Urinary bladder (tissue), 3 donors: ENCODE measurements at regions not wholly inside any gene's neighbourhood (a gene's known extent, or its start where the extent isn't known, plus 50 kb on each side); places are given as distances from the start of the nearest gene placed in this dataset.

Experiments used
- DNase-seq: peaks from one replicate; pipeline ENCODE4 v3.0.0-alpha.2; 2015; ENCODE audit errors: extremely low spot score
- H3K27ac ChIP-seq: one replicate; pipeline ENCODE4 v1.5.1; 2013; ENCODE audit warnings: low read depth, mild to moderate bottlenecking, moderate library complexity
- H3K36me3 ChIP-seq: one replicate; pipeline ENCODE4 v1.6.1; 2013; ENCODE audit warnings: mild to moderate bottlenecking, moderate library complexity; ENCODE audit not compliant: insufficient read depth
- H3K4me1 ChIP-seq: one replicate; pipeline ENCODE4 v1.6.1; 2013; ENCODE audit warnings: mild to moderate bottlenecking, moderate library complexity; ENCODE audit not compliant: insufficient read depth
- H3K4me3 ChIP-seq: one replicate; pipeline ENCODE4 v1.5.1; 2013; ENCODE audit warnings: low read depth, low read length
- WGBS: extraction: QIAGEN DNeasy Blood & Tissue Kit; methylation state at CpG from one replicate; pipeline ENCODE4 v1.1.7; 2013; 5-methylcytosine and 5-hydroxymethylcytosine counted together
- donor health status: healthy with polysubstance abuse.
- donor health status: healthy.

DNA sequence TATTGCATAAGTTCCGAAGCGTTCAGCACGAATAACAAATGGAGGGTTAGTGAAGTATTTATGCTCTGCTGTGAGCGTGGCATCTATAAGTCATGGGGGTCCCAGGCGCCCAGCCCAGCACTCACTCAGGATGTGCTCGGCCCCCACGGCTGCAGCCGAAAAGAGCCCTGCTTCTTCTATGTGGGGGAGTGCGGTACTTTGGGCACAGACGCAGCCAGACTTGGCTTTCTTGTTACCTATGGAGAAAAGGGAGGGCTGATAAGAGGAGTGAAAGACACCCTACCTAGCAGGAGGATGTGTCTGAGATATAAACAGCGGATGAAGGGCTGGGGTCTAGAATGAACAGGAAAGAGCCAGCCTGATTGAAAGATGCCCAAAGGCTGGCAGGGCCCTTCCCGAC is 51.4 kb downstream of the MRPL36 start:
- H3K4me3 ChIP-seq, result no peak overlapping the region
- DNase-seq, result no peak
- WGBS, result 86% methylated on average over 12 of the region's 12 CpGs
- no peaks in the 10 kb centered on the region for H3K4me1 ChIP-seq
- H3K36me3 ChIP-seq, result no peaks in the 10 kb centered on the region
- H3K27ac ChIP-seq, result no peak overlapping the region

DNA sequence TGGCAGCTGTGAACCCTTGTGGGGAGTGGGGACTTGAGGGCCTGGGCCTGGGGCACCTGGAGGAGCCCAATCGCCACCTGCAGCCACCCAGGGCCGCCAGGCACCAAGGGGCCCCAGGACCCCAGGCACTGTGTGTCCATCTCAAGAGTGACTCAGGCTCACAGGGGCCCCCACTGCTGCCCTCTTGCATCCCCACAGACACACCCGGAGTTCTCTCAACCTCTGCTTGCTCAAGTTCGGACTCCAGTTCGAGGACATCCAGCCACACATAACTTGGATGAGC is 51.9 kb downstream of the MRPL36 start:
- Histone ChIP-seq H3K4me3 (no peak overlapping the region), H3K4me1 (no peaks in the 10 kb centered on the region), H3K27ac (no peak overlapping the region), H3K36me3 (no peaks in the 10 kb centered on the region)
- WGBS, result 87% methylated on average over 5 of the region's 5 CpGs
- DNase-seq, result no peak

DNA sequence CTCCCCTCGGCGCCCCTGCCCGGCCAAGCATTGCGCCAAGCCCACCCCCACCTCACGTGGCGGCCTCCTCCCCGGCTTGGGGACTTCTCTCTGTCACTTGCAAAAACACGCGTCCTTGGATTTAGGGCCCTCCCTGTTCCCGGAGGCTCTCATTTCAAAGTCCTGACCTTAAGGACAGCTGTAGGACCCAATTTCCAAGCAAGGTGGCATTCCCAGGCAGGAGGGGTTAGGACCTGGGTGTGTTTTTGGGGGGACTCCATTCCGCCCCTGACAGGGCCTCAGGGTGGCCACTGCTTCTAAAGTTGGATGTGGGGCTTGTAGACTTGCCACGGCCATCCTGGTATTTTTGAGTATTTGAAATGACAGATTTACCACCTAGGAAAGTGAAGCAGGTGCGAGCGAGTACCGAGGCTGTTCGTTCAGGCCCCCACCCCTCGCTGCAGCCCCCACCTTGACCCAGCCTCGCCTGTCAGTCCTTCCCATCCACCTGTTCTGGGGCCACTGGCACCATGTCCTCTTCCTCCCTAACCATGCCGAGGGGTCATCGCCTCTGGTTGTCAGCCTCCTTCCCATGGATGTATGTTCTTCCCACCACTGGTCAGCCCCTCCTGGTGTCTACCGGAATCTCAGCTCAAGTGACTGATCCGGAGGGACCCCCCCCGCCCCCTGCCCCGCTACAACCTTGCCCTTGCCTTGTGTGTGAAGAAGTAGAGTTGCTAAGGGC is 52.4 kb downstream of the MRPL36 start:
- no peak for DNase-seq
- Histone ChIP-seq H3K27ac (no peak overlapping the region), H3K36me3 (no peaks in the 10 kb centered on the region), H3K4me1 (no peaks in the 10 kb centered on the region), H3K4me3 (no peak overlapping the region)
- 83% methylated on average over 24 of the region's 24 CpGs for WGBS

DNA sequence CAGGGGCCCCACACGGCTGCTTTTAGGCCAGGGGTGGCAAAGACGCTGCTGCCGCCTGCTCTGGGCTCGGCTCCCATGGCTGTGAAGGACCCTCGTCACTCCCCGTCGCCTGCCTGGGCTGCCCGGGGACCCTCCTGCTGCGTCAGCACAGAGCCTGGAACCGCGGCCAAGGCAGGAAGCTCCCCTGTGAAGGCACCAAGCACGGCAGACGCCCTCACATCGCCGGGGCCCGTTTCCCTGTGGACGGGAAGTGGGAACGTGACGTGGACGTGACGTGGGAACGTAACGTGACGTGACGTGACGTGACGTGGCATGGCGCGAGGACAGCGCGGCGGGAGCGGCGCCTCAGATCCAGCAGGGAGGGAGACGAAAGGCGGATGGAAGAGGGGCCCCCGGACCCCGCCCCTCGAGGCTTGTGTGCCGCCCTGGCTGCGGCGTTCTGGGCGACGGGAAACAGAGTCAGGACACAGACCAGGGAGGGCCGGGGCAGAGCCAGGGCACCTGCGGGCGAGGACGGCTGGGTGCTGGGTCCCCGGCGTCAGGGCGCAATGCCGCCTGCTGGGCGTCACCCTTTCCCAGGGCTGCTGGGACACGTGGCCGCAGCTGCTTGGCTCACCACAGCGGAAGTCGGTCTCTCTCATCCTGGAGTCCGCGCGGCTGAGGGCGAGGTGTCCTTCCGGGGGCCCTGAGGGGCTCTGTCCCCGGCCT is 53.1 kb downstream of the MRPL36 start:
- Histone ChIP-seq H3K4me1 (no peaks in the 10 kb centered on the region), H3K4me3 (no peak overlapping the region), H3K36me3 (no peaks in the 10 kb centered on the region), H3K27ac (no peak overlapping the region)
- no peak for DNase-seq
- WGBS, result 90% methylated on average over 63 of the region's 63 CpGs

DNA sequence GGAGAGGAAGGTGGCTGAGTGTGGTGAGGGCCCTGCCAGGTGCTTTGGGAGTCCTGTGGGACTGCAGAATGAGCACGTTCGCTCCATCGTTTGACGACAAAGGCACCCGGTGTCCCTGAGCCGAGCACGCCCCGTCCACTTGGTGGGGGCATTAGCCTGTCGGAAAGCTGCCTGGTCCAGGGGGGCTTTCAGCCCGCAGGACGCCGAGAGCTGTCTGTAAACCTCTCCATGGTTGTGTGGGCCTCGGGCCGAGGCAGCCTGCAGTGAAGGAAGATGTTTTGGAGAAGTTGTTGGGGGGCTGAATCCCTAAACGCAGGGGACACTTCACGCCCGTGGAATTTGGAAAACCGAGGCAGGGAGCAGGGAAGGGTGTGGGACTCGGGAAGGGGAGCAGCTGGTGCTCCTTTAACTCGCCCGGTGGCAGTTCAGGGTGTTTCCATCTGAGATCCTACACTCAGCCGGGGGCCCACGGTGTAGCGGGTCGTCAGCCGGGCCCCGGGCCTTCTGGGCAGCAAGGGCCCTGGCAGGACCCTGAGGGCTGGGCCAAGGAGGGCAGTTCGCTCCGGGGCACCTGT is 53.8 kb downstream of the MRPL36 start:
- no peaks in the 10 kb centered on the region for H3K36me3 ChIP-seq
- 85% methylated on average over 29 of the region's 29 CpGs for WGBS
- no peaks in the 10 kb centered on the region for H3K4me1 ChIP-seq
- no peak overlapping the region for H3K4me3 ChIP-seq
- no peak for DNase-seq
- no peak overlapping the region for H3K27ac ChIP-seq

DNA sequence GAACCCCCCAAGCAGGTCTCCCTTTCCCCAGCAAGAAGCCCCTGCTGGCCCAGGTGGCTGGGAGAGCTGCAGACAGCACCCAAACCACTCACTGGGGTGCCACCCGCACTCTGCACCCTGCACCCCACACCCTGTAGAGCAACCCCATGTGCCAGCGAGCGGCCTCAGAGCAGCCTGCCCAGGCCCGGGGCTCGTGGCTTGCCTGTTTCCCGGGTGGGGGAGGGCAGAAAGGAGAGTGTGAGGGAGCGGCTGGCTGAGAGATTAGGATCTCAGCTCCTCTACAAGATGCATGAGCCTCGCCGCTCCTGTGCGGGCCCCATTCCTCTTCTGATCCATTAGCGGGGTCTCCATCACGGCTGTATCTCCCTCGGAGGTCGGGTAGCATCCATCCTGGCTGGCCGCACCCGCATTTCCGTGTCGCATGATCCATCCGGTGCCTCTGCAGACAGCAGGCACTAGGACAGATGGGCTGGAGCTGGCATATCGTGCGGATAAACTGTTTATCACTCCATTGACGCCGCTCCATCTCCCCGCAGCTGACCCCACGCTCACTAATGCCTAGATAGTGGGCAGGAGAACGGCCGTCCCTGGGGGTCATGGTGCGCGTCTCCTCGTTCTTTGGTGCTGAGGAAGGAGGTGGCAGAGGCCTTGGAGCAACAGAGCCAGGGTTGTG is 54.4 kb downstream of the MRPL36 start:
- Histone ChIP-seq H3K36me3 (no peaks in the 10 kb centered on the region), H3K4me3 (no peak overlapping the region), H3K27ac (no peak overlapping the region), H3K4me1 (no peaks in the 10 kb centered on the region)
- WGBS, result 76% methylated on average over 30 of the region's 30 CpGs
- no peak for DNase-seq

DNA sequence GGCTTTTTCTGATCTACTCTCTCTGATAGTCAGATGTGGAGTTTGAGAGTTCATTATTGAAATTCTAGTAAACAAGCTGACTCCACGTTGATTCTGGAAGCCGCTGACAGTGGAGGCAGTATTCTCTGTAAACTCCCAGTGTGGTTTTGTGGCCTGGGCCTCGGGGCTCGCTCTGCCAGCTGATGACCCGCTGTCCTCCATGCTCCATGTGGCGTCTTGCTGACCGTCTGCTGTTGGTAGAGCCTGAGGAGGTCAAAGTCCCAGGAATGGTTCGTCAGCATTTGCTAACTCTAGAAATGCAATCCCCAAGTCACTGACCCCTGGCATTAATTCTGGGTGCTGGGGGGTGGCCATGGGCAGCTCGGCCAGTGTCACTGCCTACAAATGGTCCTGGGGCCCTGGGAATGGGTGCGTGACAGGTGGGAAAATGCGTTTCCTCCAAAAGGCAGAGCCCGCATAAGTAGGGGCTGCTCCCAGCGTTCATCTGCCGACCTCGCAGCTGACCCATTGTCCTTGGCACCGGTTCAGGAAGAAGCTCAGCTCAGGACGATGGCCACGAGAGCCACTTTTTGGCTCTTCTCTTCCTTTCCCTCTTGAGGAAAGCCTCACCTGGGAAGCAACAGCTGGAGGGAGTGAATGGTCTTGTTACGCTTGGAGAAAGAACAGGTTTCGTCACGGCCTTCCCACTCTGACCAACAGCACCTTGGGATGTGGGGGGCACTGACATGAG is 55.1 kb downstream of the MRPL36 start:
- Histone ChIP-seq H3K4me3 (no peak overlapping the region), H3K36me3 (no peaks in the 10 kb centered on the region), H3K4me1 (no peaks in the 10 kb centered on the region), H3K27ac (no peak overlapping the region)
- WGBS, result 86% methylated on average over 21 of the region's 21 CpGs
- DNase-seq, result no peak

DNA sequence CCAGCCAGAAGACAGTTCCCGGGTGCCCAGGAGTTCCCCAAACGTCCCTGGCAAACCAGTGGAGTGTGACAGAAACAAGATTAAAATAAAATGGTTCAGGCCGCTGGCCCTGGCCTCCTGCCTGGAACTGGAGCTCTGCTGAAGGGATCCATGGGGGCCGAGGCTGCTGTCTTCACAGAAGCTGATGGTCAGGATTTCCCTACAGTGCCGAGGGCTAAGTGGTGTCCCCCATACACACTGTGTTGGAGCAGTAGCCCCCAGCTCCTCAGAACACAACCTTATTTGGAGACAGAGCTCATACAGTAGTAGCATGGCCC is 55.9 kb downstream of the MRPL36 start:
- Histone ChIP-seq H3K4me1 (no peaks in the 10 kb centered on the region), H3K36me3 (no peaks in the 10 kb centered on the region), H3K4me3 (no peak overlapping the region), H3K27ac (no peak overlapping the region)
- DNase-seq, result no peak
- WGBS, result 46% methylated on average over 5 of the region's 5 CpGs

DNA sequence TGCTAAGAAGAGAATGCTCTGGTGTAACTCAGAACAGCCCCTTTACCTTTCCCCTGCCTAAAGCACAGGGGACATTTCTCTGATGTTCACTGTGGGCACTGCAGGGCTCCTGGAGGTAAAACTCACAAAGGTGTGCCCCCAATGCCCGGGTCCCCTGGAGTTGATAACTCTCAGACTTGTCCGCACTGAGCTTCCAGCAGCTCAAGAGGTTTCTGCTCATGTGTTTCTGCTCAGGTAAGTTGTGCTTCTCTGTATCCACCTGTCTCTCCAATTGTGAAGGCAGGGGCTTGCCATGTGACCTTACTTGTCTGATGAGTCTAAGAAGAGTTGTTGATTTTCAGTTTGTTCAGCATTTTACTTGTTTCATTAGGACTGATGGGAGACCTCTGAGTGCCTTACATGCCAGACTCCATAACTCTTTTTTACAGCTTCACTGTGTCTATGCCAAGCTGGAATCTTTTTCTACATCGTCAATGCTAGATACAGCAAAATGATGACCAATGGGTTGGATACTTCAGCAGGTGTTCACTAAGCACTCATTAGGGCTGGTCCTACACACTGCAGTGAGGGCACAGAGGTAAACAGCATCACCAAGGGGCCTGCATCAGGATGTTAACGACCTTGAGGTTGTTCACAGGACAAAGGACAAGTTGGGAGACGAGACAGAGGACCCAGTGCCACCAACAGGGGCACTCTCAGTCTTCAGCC is 56.4 kb downstream of the MRPL36 start:
- no peaks in the 10 kb centered on the region for H3K4me1 ChIP-seq
- no peak for DNase-seq
- 70% methylated on average over 5 of the region's 5 CpGs for WGBS
- H3K36me3 ChIP-seq, result no peaks in the 10 kb centered on the region
- no peak overlapping the region for H3K27ac ChIP-seq
- no peak overlapping the region for H3K4me3 ChIP-seq

DNA sequence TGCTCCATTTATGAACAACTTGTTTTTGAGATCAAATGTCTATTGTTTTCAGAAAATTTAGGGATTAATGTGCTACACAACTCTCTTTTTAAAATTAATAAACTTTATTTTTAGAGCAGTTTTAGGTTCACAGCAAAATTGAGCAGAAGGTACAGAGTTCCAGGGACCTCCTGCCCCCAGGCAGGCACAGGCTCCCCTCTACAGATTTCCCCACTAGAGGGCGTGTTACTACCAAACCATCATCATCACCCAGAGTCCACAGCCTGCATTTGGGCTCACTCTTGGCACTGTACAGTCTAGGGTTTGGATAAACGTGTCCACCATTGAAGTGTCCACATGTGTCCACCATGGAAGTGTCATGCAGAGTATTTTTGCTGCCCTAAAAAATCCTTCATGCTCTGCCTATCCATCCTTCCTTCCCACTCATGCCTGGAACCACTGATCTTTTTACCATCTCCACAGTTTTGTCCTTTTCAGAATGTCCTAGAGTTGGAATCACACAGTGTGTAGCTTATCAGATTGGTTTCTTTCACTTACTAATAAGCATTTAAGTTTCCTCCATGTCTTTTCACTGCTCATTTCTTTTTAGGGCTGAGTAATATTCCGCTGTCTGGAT is 61.7 kb downstream of the MRPL36 start:
- DNase-seq, result no peak
- 34% methylated on average over 3 of the region's 3 CpGs for WGBS
- H3K36me3 ChIP-seq, result no peaks in the 10 kb centered on the region
- no peaks in the 10 kb centered on the region for H3K4me1 ChIP-seq
- no peak overlapping the region for H3K27ac ChIP-seq
- H3K4me3 ChIP-seq, result no peak overlapping the region

DNA sequence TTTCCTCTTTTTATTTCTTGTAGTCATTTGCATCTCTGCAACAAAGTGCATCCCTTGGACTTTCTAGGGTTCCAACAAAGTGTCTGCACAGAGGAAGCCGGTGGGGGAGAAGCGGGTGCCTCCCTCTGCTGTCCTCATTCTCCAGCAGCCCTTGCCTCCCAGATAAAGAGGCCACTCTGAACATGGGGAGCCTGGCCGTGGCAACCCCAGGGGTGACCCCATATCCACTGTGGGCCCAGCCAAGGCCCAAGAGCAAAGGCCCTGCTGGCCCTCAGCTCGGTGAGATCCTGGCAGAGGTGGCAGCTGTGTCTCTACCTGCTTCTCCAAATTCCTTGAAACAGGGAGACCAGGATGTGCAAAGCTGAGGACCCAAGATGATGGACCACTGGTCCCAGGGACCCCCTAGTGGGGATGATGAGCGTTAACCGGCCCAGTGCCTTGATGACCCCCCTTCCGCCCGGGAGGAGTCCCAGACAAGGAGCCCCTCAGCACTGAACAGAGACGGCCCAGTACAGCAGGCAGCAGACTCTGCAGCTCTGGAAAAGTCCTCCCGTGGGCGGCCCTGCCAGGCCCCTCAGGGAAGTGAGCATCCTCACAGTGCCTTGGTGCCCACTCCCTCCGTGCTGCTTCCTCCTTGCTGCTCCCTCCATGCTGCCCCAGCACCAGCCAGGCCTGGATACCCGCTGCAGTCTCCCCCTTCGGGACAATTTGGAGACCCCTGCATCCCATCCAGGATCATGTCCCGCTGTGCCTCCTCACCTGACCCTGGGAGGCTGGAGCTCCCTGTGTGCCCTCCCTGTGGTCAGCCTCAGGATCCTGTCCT is 62.5 kb downstream of the MRPL36 start:
- H3K27ac ChIP-seq, result no peak overlapping the region
- H3K4me3 ChIP-seq, result no peak overlapping the region
- DNase-seq, result no peak
- H3K4me1 ChIP-seq, result no peaks in the 10 kb centered on the region
- WGBS, result 70% methylated on average over 15 of the region's 15 CpGs
- H3K36me3 ChIP-seq, result no peaks in the 10 kb centered on the region

DNA sequence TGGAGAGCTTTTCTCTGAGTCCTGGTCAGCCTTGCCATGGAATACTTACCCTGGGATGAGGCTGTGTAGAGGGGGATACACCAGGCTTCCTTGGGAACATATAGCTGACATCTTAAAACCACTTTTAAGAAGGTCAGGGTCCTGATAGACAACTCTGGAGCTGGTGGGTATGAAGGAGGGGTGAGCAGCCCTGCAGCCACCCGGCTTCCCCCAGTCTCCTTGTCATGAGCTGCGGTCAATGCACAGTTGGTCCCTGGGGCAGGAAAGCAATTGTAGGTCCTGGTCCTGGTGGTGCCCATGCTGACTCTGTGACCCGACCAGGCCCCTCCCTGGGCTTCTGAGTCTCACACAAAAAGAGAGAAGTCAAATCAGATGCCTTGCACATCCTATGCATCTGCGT is 63.6 kb downstream of the MRPL36 start:
- no peaks in the 10 kb centered on the region for H3K36me3 ChIP-seq

More for the DNA sequence above, 63.6 kb downstream of the MRPL36 start:
- no peak overlapping the region for H3K27ac ChIP-seq
- H3K4me3 ChIP-seq, result no peak overlapping the region
- no peaks in the 10 kb centered on the region for H3K4me1 ChIP-seq
- DNase-seq, result no peak
- 75% methylated on average over 4 of the region's 4 CpGs for WGBS
